Loucy (cell line): ENCODE measurements at regions not wholly inside any gene's neighbourhood (a gene's known extent, or its start where the extent isn't known, plus 50 kb on each side); places are given as distances from the start of the nearest gene placed in this dataset.

Experiments used
- H2AFZ ChIP-seq: fragments of 200-600 bp; sonication (generic); 2 replicates; pipeline ENCODE4 v1.6.0; 2016; ENCODE audit warnings: antibody characterized with exemption, mild to moderate bottlenecking, low read length, moderate library complexity
- H3F3A ChIP-seq: fragments of 200-600 bp; 2 replicates; pipeline ENCODE4 v1.6.0; 2016; ENCODE audit warnings: antibody characterized with exemption, low read depth, mild to moderate bottlenecking
- H3K27me3 ChIP-seq: fragments of 200-600 bp; sonication (generic); 2 replicates; pipeline ENCODE4 v1.6.1; 2014; ENCODE audit warnings: low read length, mild to moderate bottlenecking; ENCODE audit not compliant: insufficient read depth, poor library complexity, severe bottlenecking
- H3K36me3 ChIP-seq: fragments of 200-600 bp; sonication (generic); 2 replicates; pipeline ENCODE4 v1.6.1; 2016; ENCODE audit warnings: low read length; ENCODE audit not compliant: insufficient read depth
- H3K4me1 ChIP-seq: fragments of 200-600 bp; sonication (generic); 2 replicates; pipeline ENCODE4 v1.5.1; 2014; ENCODE audit warnings: low read length, mild to moderate bottlenecking; ENCODE audit not compliant: insufficient read depth, poor library complexity, severe bottlenecking
- H3K4me2 ChIP-seq: fragments of 200-600 bp; sonication (generic); 2 replicates; pipeline ENCODE4 v1.6.0; 2014; ENCODE audit warnings: antibody characterized with exemption, low read length, low read depth, mild to moderate bottlenecking; ENCODE audit not compliant: poor library complexity, severe bottlenecking
- H3K4me3 ChIP-seq: fragments of 200-600 bp; sonication (generic); 2 replicates; pipeline ENCODE4 v1.5.1; 2014; ENCODE audit warnings: low read length, mild to moderate bottlenecking, mixed read lengths; ENCODE audit not compliant: poor library complexity, severe bottlenecking
- H3K79me2 ChIP-seq: fragments of 200-600 bp; sonication (generic); 2 replicates; pipeline ENCODE4 v1.6.1; 2014; ENCODE audit warnings: low read length; ENCODE audit not compliant: insufficient read depth
- H3K9ac ChIP-seq: fragments of 200-600 bp; sonication (generic); 2 replicates; pipeline ENCODE4 v1.6.0; 2014; ENCODE audit warnings: mild to moderate bottlenecking, low read depth, low read length, moderate library complexity; ENCODE audit not compliant: poor library complexity, severe bottlenecking
- H3K9me2 ChIP-seq: fragments of 200-600 bp; sonication (generic); replicated peaks from 2 replicates; pipeline ENCODE4 v1.6.1; 2016; ENCODE audit warnings: low read depth, low read length, mixed read lengths
- H3K9me3 ChIP-seq: fragments of 200-600 bp; sonication (generic); 2 replicates; pipeline ENCODE4 v1.6.1; 2014; ENCODE audit warnings: mild to moderate bottlenecking, antibody characterized with exemption, low read length, low read depth; ENCODE audit not compliant: insufficient read depth
- H4K20me1 ChIP-seq: fragments of 200-600 bp; sonication (generic); 2 replicates; pipeline ENCODE4 v1.6.0; 2014; ENCODE audit warnings: antibody characterized with exemption, low read length, mild to moderate bottlenecking; ENCODE audit not compliant: insufficient read depth, poor library complexity, severe bottlenecking
- CTCF ChIP-seq: fragments of 200-600 bp; sonication (generic); conservative IDR thresholded peaks from 2 replicates; pipeline ENCODE4 v1.5.1; 2014; ENCODE audit warnings: mild to moderate bottlenecking, antibody characterized with exemption, low read length
- EZH2phosphoT487 ChIP-seq: fragments of 200-600 bp; IDR thresholded peaks from 2 replicates; pipeline ENCODE4 v1.6.1; 2018; ENCODE audit warnings: antibody characterized with exemption, mild to moderate bottlenecking, moderate library complexity, borderline replicate concordance

- Histone ChIP-seq H3F3A (no peaks in the 10 kb centered on the region), H3K4me2 (no peak overlapping the region), H3K9me3 (no peaks in the 10 kb centered on the region), H2AFZ (no peak overlapping the region), H3K9me2 (no peaks in the 10 kb centered on the region), H4K20me1 (no peaks in the 10 kb centered on the region), H3K27me3 (no peaks in the 10 kb centered on the region), H3K4me1 (no peaks in the 10 kb centered on the region), H3K4me3 (no peak overlapping the region), H3K36me3 (no peaks in the 10 kb centered on the region), H3K79me2 (no peaks in the 10 kb centered on the region), H3K9ac (no peak overlapping the region)
- TF ChIP-seq CTCF = no peak
- no peak for TF ChIP-seq EZH2phosphoT487
Observed at GRCh38 chr2:62565309-62565908, 59.4 kb upstream of the TMEM17 start.

GRCh38 chr2:62564380-62565137 lies 58.6 kb upstream of the TMEM17 start:
- no peaks in the 10 kb centered on the region for H3K4me1 ChIP-seq
- H4K20me1 ChIP-seq = no peaks in the 10 kb centered on the region
- H3K9me3 ChIP-seq = no peaks in the 10 kb centered on the region
- no peak overlapping the region for H3K9ac ChIP-seq
- no peaks in the 10 kb centered on the region for H3K27me3 ChIP-seq
- TF ChIP-seq EZH2phosphoT487 (no peak), CTCF (no peak)
- H3F3A ChIP-seq = no peaks in the 10 kb centered on the region
- H3K36me3 ChIP-seq = no peaks in the 10 kb centered on the region
- no peaks in the 10 kb centered on the region for H3K9me2 ChIP-seq
- no peak overlapping the region for H2AFZ ChIP-seq
- no peak overlapping the region for H3K4me3 ChIP-seq
- H3K79me2 ChIP-seq = no peaks in the 10 kb centered on the region
- H3K4me2 ChIP-seq = no peak overlapping the region

- H2AFZ ChIP-seq = no peak overlapping the region
- no peaks in the 10 kb centered on the region for H3K36me3 ChIP-seq
- H3K4me2 ChIP-seq = no peak overlapping the region
- H3K27me3 ChIP-seq = no peaks in the 10 kb centered on the region
- peaks cover 5% of the 10 kb centered on the region; the same call in 1 of the 2 replicates for H3K9me3 ChIP-seq
- H4K20me1 ChIP-seq = no peaks in the 10 kb centered on the region
- H3K79me2 ChIP-seq = no peaks in the 10 kb centered on the region
- no peak overlapping the region for H3K9ac ChIP-seq
- no peaks in the 10 kb centered on the region for H3F3A ChIP-seq
- H3K4me3 ChIP-seq = no peak overlapping the region
- no peak for TF ChIP-seq EZH2phosphoT487
- no peak for TF ChIP-seq CTCF
- H3K9me2 ChIP-seq = no peaks in the 10 kb centered on the region
- no peaks in the 10 kb centered on the region for H3K4me1 ChIP-seq
Observed at GRCh38 chr2:62561586-62561985, 55.6 kb upstream of the TMEM17 start.
